ACHN (cell line): ENCODE measurements at regions not wholly inside any gene's neighbourhood (a gene's known extent, or its start where the extent isn't known, plus 50 kb on each side); places are given as distances from the start of the nearest gene placed in this dataset.

Experiments used
- DNase-seq: peaks from one replicate; pipeline ENCODE4 v3.0.0-alpha.2; 2015
- in situ Hi-C: cut with HindIII; loops from 2 replicates; pipeline ENCODE4 v1.10.0; 2017; ENCODE audit warnings: low sequenced_read_pairs, low pct_ligation_motif_present, low pct_unique_long_range_greater_than_20kb

GRCh38 chr18:46426021-46426678 lies 230.9 kb downstream of the LOXHD1 start:
- no peak for DNase-seq
- in situ Hi-C loops: no loop called here

GRCh38 chr18:46426679-46427047 lies 230.4 kb downstream of the LOXHD1 start:
- DNase-seq: no peak
- in situ Hi-C loops: no loop called here
